Activated naive CD8-positive, alpha-beta T cell treated with anti-CD3 and anti-CD28 coated beads, Interleukin-2, amount 50 U/mL, for 24 hours (primary cell): ENCODE measurements at regions not wholly inside any gene's neighbourhood (a gene's known extent, or its start where the extent isn't known, plus 50 kb on each side); places are given as distances from the start of the nearest gene placed in this dataset.
"Not testable (repeated sequence)": the region's sequence is repeated elsewhere in the genome, so short reads cannot be mapped to it uniquely, and the experiment has no call there.

ENCODE experiments used
- ATAC-seq: fragments of 150-1000 bp; cut with Tn5 transposase; one replicate; pipeline ENCODE4 v1.10.0; 2021
- DNase-seq: peaks from one replicate; pipeline ENCODE4 v3.0.0; 2021
- H3K27ac Mint-ChIP-seq: one replicate; pipeline ENCODE4 v1.8.0; 2021; ENCODE audit warnings: mild to moderate bottlenecking, mixed read lengths
- H3K27me3 Mint-ChIP-seq: one replicate; pipeline ENCODE4 v1.8.0; 2021; ENCODE audit warnings: mixed read lengths
- H3K36me3 Mint-ChIP-seq: one replicate; pipeline ENCODE4 v1.8.0; 2021; ENCODE audit warnings: low read depth, mixed read lengths
- H3K4me1 Mint-ChIP-seq: one replicate; pipeline ENCODE4 v1.8.0; 2021; ENCODE audit warnings: mixed read lengths
- H3K4me3 Mint-ChIP-seq: one replicate; pipeline ENCODE4 v1.8.0; 2021; ENCODE audit warnings: mild to moderate bottlenecking, moderate library complexity, mixed read lengths
- H3K9me3 Mint-ChIP-seq: one replicate; pipeline ENCODE4 v1.8.0; 2021; ENCODE audit warnings: mixed read lengths

DNA sequence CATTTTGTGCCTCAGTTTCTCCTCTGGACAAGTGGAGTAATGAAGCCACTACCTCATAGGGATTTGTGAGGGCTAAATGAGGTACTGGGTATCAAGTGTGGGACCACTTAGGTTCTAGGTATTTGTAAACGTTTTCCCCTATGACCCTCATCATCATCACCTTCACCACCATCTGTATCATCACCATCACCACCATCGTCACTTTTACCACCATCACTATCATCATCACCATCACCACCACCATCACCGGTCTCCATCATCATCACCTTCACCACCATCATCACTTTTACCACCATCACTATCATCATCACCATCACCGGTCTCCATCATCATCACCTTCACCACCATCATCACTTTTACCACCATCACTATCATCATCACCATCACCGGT is 94.1 kb upstream of the GSE1 start:
- not testable (repeated sequence) for H3K9me3 Mint-ChIP-seq, DNase-seq, ATAC-seq, H3K27ac Mint-ChIP-seq, H3K36me3 Mint-ChIP-seq, H3K4me3 Mint-ChIP-seq, H3K4me1 Mint-ChIP-seq, H3K27me3 Mint-ChIP-seq

DNA sequence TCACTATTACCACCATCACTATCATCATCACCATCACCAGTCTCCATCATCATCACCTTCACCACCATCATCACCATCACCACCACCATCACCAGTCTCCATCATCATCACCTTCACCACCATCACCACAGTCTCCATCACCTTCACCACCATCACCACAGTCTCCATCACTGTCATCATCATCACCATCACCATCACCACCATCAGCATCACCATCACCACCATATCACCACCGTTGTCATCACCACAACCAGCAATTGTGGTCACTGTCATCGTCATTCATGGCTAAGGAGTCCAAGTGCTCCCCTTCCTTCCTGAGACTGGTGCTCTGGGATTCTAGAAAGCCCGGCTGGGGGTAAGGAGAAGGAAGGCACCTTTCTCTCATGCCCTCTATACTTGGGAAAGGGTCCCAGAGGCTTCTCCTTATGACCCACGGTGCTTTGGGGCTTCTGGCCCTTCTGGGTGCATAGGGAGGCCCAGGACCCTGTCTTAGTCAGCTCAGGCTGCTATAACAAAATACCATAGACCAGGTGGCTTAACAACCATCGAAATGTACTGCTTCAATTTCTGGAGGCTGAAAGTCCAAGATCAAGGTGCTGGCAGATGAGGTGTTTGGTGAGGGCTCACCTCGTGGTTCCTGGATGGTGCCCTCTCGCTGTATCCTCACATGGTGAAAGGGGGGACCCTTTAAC is 93.4 kb upstream of the GSE1 start:
- H3K4me1 Mint-ChIP-seq: peaks cover 3% of the 10 kb centered on the region
- peaks cover 2% of the 10 kb centered on the region for H3K36me3 Mint-ChIP-seq
- H3K27ac Mint-ChIP-seq: peak overlapping the region; percentile 82
- H3K9me3 Mint-ChIP-seq: peaks cover 9% of the 10 kb centered on the region
- H3K4me3 Mint-ChIP-seq: no peak overlapping the region
- no peak for DNase-seq
- H3K27me3 Mint-ChIP-seq: peaks cover 2% of the 10 kb centered on the region
- no peak for ATAC-seq

DNA sequence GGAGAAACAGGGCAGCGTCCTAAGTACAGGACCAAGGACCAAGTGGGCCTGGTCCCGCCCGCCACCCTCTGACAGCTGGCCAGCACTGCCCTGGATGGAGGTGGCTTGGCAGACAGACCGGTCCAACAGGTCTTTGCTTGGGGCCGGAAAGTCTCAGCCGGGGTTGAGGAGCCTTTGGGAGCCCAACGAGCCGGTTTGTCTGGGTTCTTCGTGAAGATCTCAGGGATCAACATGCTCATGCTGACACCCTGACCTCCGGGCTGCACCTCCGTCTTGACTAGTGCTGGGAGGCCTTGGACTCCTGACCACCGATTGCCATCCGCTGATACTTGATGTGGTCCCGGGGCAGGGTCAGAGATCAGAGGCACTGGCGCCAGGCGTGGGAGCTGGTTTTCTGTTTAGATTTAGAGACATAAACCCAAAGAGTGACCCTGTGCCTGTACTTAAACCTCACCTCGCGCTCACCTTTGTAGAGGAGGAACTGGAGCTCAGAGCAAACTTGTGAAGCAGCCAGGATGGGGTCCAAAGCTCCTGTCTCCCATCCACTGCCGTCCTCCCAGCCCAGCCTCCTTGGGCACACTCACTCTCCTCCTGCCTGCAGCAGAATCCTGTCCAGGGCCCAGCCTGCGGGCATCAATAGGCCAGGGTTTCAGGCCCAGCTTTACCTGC is 92.1 kb upstream of the GSE1 start:
- no peak overlapping the region for H3K27ac Mint-ChIP-seq

GRCh38 chr16:85521552-85522307 is 91.4 kb upstream of the GSE1 start:
- Mint-ChIP-seq H3K27me3 (peaks cover 2% of the 10 kb centered on the region), H3K36me3 (peaks cover 2% of the 10 kb centered on the region), H3K27ac (no peak overlapping the region), H3K9me3 (peaks cover 9% of the 10 kb centered on the region), H3K4me1 (peaks cover 3% of the 10 kb centered on the region), H3K4me3 (no peak overlapping the region)
- DNase-seq (no peak), ATAC-seq (no peak)

More for the DNA sequence above, 92.1 kb upstream of the GSE1 start:
- ATAC-seq (no peak), DNase-seq (no peak)
- Mint-ChIP-seq H3K4me1 (peaks cover 3% of the 10 kb centered on the region), H3K36me3 (peaks cover 2% of the 10 kb centered on the region), H3K9me3 (peaks cover 9% of the 10 kb centered on the region), H3K27me3 (peaks cover 2% of the 10 kb centered on the region), H3K4me3 (no peak overlapping the region)

- ATAC-seq (no peak), DNase-seq (no peak)
- H3K4me3 Mint-ChIP-seq: no peak overlapping the region
- peaks cover 2% of the 10 kb centered on the region for H3K27me3 Mint-ChIP-seq
- peak overlapping the region; percentile 3 for H3K27ac Mint-ChIP-seq
- H3K9me3 Mint-ChIP-seq: peaks cover 9% of the 10 kb centered on the region
- H3K4me1 Mint-ChIP-seq: peaks cover 3% of the 10 kb centered on the region
- peaks cover 2% of the 10 kb centered on the region for H3K36me3 Mint-ChIP-seq
Measured at GRCh38 chr16:85522308-85522841, 90.7 kb upstream of the GSE1 start.

- peaks cover 3% of the 10 kb centered on the region for H3K4me1 Mint-ChIP-seq
- peaks cover 2% of the 10 kb centered on the region for H3K36me3 Mint-ChIP-seq
Measured at GRCh38 chr16:85522842-85523601, 90.1 kb upstream of the GSE1 start.

DNA sequence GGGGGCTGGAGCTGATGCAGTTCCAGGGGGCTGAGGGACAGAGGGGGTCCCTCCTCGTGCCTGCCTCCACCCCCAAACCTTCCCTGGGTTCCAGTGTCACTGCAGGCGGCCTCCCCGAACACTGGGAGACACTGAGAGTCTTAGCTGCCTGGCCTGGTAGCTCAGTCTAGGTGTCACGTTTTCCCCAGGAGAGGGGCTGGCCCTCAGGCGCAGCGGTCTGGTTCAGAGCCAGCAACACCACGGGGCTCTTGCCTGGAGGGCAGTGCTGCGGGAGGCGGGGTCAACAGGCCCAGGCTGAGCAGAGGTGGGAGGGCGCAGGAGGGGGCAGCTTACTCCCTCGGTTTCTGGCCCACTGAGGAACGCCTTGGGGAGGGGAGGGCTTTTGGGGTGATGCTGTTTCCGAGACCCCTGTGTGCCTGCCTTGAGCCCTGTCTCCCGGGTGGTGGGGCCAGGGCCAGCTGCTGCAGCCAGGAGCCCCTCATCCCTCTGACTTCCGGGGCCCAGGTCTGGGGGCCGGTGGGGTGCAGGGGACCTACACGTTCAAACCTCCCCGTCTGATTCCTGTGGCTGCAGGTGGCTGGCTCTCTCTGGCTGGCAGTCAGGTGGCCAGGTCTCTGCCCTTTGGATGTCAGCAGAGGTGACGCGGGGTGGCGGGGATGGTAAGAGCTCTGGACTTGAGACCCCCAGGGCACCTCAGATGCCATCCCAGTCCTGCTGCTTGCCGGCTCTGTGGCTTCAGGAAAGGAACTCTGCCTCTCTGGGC is 89.3 kb upstream of the GSE1 start:
- Mint-ChIP-seq H3K4me3 (no peak overlapping the region), H3K27ac (no peak overlapping the region), H3K36me3 (peaks cover 2% of the 10 kb centered on the region), H3K4me1 (peaks cover 3% of the 10 kb centered on the region), H3K27me3 (peaks cover 2% of the 10 kb centered on the region), H3K9me3 (peaks cover 9% of the 10 kb centered on the region)
- DNase-seq (no peak), ATAC-seq (no peak)

More at GRCh38 chr16:85522842-85523601, 90.1 kb upstream of the GSE1 start:
- Mint-ChIP-seq H3K27me3 (peaks cover 2% of the 10 kb centered on the region), H3K4me3 (no peak overlapping the region), H3K9me3 (peaks cover 9% of the 10 kb centered on the region), H3K27ac (peak overlapping the region; percentile 3)
- no peak for DNase-seq
- ATAC-seq: no peak

- H3K36me3 Mint-ChIP-seq: peaks cover 2% of the 10 kb centered on the region
- peaks cover 4% of the 10 kb centered on the region for H3K9me3 Mint-ChIP-seq
- ATAC-seq: no peak
- no peak overlapping the region for H3K27ac Mint-ChIP-seq
- H3K4me1 Mint-ChIP-seq: peaks cover 3% of the 10 kb centered on the region
- DNase-seq: no peak
- H3K4me3 Mint-ChIP-seq: no peak overlapping the region
- H3K27me3 Mint-ChIP-seq: peaks cover 2% of the 10 kb centered on the region
Measured at GRCh38 chr16:85524365-85524629, 88.8 kb upstream of the GSE1 start.

DNA sequence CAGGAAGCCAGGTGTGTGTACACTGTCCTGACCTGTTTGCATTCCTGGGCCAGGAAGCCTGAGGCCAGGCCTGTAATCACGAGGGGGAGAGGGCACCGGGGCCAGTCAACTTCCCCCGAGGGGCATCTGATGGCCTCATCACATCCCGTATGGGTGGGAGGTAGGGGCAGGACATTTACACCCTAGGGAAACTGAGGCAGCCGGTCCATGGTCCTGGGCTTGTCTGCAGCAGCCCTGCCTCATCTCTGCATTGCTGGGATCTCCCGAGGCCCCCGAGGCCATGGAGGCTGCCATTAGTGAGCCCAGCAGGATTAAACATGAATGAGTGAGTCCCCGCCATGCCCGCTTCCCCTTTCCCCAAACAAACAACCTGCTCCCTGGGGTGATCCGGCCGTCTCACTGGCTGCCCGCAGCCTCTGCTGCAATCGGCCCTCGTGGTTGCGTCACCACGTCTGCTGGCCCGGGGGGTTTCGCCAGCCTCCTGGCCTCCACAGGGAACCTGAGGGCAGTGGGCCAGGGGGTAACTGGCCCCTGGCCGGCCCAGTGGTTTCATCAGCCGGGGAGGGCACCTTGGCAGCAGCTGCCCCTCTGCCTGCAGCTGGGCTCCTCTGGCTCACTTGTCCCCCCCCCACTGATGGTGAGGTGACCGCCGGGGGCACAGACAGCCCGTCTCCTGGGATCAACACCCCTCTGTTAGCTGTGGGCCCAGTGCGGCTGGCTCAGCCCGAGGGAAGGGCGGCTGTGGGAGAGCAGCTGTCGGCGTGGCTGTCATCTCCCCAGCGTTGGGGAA is 88.3 kb upstream of the GSE1 start:
- no peak for ATAC-seq
- Mint-ChIP-seq H3K4me3 (no peak overlapping the region), H3K27me3 (peaks cover 2% of the 10 kb centered on the region), H3K9me3 (no peaks in the 10 kb centered on the region), H3K36me3 (no peaks in the 10 kb centered on the region), H3K4me1 (no peaks in the 10 kb centered on the region), H3K27ac (no peak overlapping the region)
- no peak for DNase-seq

GRCh38 chr16:85525420-85526184 is 87.5 kb upstream of the GSE1 start:
- no peak for DNase-seq
- no peaks in the 10 kb centered on the region for H3K9me3 Mint-ChIP-seq
- H3K36me3 Mint-ChIP-seq: no peaks in the 10 kb centered on the region
- H3K4me1 Mint-ChIP-seq: no peaks in the 10 kb centered on the region
- peaks cover 2% of the 10 kb centered on the region for H3K27me3 Mint-ChIP-seq
- no peak overlapping the region for H3K4me3 Mint-ChIP-seq
- no peak overlapping the region for H3K27ac Mint-ChIP-seq
- no peak for ATAC-seq

- Mint-ChIP-seq H3K9me3 (no peaks in the 10 kb centered on the region), H3K27me3 (peaks cover 2% of the 10 kb centered on the region), H3K4me1 (no peaks in the 10 kb centered on the region), H3K36me3 (no peaks in the 10 kb centered on the region), H3K27ac (no peak overlapping the region), H3K4me3 (no peak overlapping the region)
- DNase-seq (no peak), ATAC-seq (no peak)
Measured at GRCh38 chr16:85526185-85526974, 86.7 kb upstream of the GSE1 start.

- no peak overlapping the region for H3K4me3 Mint-ChIP-seq
- ATAC-seq: no peak
- H3K36me3 Mint-ChIP-seq: no peaks in the 10 kb centered on the region
Measured at GRCh38 chr16:85527042-85527766, 85.9 kb upstream of the GSE1 start.

More at GRCh38 chr16:85527042-85527766, 85.9 kb upstream of the GSE1 start:
- Mint-ChIP-seq H3K9me3 (no peaks in the 10 kb centered on the region), H3K27ac (no peak overlapping the region), H3K4me1 (no peaks in the 10 kb centered on the region), H3K27me3 (peaks cover 2% of the 10 kb centered on the region)
- DNase-seq: no peak
